Activated CD4-positive, CD25-positive, alpha-beta regulatory T cell (primary cell): ENCODE measurements at regions not wholly inside any gene's neighbourhood (a gene's known extent, or its start where the extent isn't known, plus 50 kb on each side); places are given as distances from the start of the nearest gene placed in this dataset.

Source experiments
- DNase-seq, 4 experiments: peaks; one replicate each; lab custom pipeline; 2025; lab: John Stamatoyannopoulos, UW

GRCh38 chr14:104462651-104463630, 116.6 kb upstream of the C14orf180 start:
- no peak for DNase-seq

GRCh38 chr14:104464907-104465306, 114.7 kb upstream of the C14orf180 start:
- no peak for DNase-seq

- no peak for DNase-seq
These were observed 113.8 kb upstream of the C14orf180 start for GRCh38 chr14:104465482-104466390.

- DNase-seq = no peak
These were observed 112.3 kb upstream of the C14orf180 start for GRCh38 chr14:104467236-104467635.

- no peak for DNase-seq
These were observed 111.9 kb upstream of the C14orf180 start for GRCh38 chr14:104467641-104468040.

- no peak for DNase-seq
These were observed 110.0 kb upstream of the C14orf180 start for GRCh38 chr14:104469591-104469990.

GRCh38 chr14:104470588-104470987, 109.0 kb upstream of the C14orf180 start:
- DNase-seq = no peak

DNA sequence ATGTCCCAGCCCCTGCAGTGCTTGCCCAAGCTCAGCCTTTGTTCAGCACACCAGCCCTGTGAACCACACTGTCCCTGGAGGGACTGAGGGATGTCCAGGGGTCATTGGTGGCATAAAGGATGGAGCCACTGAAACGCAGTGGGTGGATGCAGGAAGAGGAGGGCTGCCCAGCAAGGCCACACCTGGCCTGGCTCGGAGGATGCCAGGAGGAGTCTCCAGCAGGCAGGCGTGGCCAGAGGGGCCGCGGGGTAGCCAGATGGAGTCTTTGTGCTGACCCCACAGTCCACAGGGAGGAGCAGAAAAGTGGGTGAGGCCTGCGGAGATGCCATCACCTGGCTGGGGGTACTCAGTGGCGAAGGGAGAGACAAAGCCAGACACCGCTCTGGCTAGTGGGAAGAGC, 108.5 kb upstream of the C14orf180 start:
- DNase-seq = no peak

- no peak for DNase-seq
These were observed 107.5 kb upstream of the C14orf180 start for GRCh38 chr14:104472073-104472472.

DNA sequence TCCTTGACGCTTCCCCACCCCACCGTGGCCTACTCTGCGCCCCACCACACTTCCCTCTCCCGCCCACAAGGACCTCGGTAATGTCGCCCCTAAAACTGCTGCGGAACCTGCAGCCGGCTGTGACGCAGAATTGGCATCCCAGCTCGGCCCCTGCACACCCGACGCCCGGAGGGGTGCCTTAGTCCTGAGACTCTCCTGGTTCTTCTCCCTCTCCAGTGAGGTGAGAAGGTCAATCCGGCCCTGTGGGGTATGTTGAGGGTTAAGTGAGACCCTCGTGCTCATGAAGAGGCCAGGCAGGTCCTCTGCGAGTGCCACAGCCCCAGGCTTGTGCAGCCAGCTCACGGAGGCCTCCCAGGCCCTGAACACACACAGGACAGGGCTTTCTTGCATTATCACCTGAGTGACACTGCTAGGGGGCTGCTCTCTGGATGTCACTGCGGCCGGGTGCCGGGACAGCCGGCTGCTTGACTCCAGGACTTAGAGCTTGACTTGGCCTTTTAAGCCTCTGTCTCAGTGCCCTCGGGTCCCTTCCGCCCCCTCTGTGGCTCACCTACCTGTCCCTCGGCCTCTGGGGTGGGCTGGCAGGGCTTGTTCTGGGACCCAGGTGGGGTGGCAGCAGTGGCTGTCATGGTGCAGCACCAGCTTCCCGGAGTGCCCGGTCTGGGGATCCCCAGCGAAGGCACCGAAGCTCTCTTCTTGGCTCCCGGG, 106.9 kb upstream of the C14orf180 start:
- no peak for DNase-seq

GRCh38 chr14:104473244-104473565, 106.4 kb upstream of the C14orf180 start:
- no peak for DNase-seq

GRCh38 chr14:104473649-104474494, 105.7 kb upstream of the C14orf180 start:
- DNase-seq = no peak

- DNase-seq = no peak
These were observed 104.9 kb upstream of the C14orf180 start for GRCh38 chr14:104474495-104475213.

DNA sequence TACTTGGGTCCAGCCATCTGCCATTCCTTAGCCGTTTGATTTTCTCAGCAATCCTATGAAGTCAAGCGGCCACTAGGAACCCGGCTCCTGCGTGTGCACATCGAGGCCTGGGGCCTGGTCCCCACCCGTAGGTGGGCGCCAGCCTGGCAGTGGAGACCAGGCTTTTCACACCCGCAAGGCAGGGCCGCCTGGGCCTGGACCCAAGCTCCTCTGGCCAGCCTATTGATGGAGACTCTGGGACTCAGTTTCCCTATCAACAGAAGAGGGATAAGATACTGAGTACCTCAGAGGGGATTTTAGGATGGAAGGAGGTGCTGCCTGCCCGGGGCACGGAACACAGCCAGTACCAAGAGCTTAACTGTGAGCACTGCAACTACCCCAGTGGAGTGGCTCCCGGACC, 104.3 kb upstream of the C14orf180 start:
- DNase-seq = no peak

- no peak for DNase-seq
These were observed 103.8 kb upstream of the C14orf180 start for GRCh38 chr14:104475802-104476201.

DNA sequence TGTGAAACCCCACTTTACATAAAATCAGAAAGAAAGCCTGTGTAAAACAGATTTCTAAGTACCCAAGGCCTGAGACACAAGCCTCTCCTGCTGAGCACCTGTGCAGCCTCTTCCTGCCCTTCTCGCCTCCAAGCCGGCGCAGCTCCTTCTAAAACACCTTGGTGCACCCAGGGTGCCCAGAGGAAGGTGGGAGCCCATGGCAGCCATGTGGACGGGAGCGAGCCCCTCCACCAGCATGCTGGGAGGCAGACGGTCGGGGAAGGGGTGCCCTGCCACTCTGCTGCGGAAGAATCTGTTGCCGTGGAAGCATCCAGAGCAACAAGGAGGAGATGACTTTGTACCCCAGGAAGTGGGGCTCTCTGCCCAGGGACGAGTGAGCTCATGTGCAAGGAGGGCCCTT, 103.1 kb upstream of the C14orf180 start:
- no peak for DNase-seq

GRCh38 chr14:104477117-104477623, 102.4 kb upstream of the C14orf180 start:
- no peak for DNase-seq

DNA sequence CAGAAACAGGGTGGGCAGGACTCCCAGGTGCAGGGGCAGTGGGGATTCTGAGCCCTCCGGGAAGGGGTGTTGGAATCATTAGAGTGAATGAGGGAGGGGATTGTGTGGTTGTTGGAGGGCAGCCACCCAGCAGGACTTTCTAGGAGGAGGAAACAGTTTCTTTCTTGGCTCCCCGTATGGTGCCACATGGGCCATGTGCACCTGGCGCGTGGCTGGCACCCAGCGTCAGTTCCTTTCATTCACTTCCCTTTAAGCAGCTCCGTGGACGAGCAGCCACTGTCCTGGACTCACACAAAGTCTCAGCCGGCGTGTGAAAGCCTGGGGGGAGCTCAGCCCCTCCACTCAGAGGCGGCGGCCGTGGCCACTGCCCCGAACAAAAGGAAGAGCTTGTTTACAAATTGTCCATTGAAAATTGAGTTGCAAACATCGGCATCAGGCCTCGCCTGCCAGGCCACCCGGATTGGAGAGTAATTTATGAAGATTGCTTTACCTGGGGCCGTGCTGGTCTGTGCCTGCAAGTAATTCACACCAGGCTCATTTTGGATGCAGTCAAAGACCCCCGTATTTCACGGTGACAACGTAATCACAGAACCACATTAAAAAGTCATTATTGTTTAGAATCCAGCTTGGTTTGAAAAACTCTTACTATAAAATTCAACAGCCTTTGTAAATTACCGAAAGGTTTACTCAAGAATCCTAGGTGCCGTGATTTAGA, 101.7 kb upstream of the C14orf180 start:
- DNase-seq = no peak

GRCh38 chr14:104478656-104479055, 100.9 kb upstream of the C14orf180 start:
- no peak for DNase-seq

GRCh38 chr14:104479901-104480300, 99.7 kb upstream of the C14orf180 start:
- no peak for DNase-seq
